ENCODE measurements at regions not wholly inside any gene's neighbourhood (a gene's known extent, or its start where the extent isn't known, plus 50 kb on each side); places are given as distances from the start of the nearest gene placed in this dataset.

- H3K4me2 ChIP-seq (ENCODE audit: low read length) = no peak overlapping the region
- no peaks in the 10 kb centered on the region for H3K27me3 ChIP-seq (ENCODE audit: insufficient read depth, low read depth, low read length)
- no peaks in the 10 kb centered on the region for H3K36me3 ChIP-seq (ENCODE audit: insufficient read depth, low read length)
- no peaks in the 10 kb centered on the region for H3F3A ChIP-seq (ENCODE audit: insufficient read depth, low read length, poor library complexity, severe bottlenecking)
- no peaks in the 10 kb centered on the region for H4K20me1 ChIP-seq (ENCODE audit: insufficient read depth)
- no peaks in the 10 kb centered on the region for H3K9me2 ChIP-seq (ENCODE audit: insufficient read depth, low read length)
- H2AFZ ChIP-seq (ENCODE audit: low read depth, low read length) = no peak overlapping the region
- H3K9ac ChIP-seq (ENCODE audit: low read length) = no peak overlapping the region
- H3K9me3 ChIP-seq (ENCODE audit: low read length) = no peaks in the 10 kb centered on the region
- H3K27ac ChIP-seq (ENCODE audit: low read length) = no peak overlapping the region
- H3K79me2 ChIP-seq (replicated peaks; ENCODE audit: insufficient read depth, low read length) = no peaks in the 10 kb centered on the region
- TF ChIP-seq MXI1 (conservative IDR thresholded peaks at IDR 0.05; ENCODE audit: poor library complexity, severe bottlenecking) (no peak), EZH2 (IDR thresholded peaks at IDR 0.05; ENCODE audit: borderline replicate concordance, insufficient read depth, low read length, poor library complexity, severe bottlenecking) (no peak), SMC3 (conservative IDR thresholded peaks at IDR 0.05; ENCODE audit: poor library complexity) (no peak), REST (IDR thresholded peaks at IDR 0.05; ENCODE audit: borderline replicate concordance) (no peak), RAD21 (conservative IDR thresholded peaks at IDR 0.05) (no peak), EP300 (conservative IDR thresholded peaks at IDR 0.05; ENCODE audit: poor library complexity, severe bottlenecking) (no peak), CTCF (IDR thresholded peaks at IDR 0.05; ENCODE audit: poor library complexity, severe bottlenecking) (no peak)
- no peak overlapping the region for H3K4me3 ChIP-seq (ENCODE audit: low read length)
These were observed 150.9 kb downstream of the SPRY1 start for GRCh38 chr4:123547216-123548165.

- Histone ChIP-seq H2AFZ (ENCODE audit: low read depth, low read length) (no peak overlapping the region), H3K4me3 (ENCODE audit: low read length) (no peak overlapping the region), H3K9me2 (ENCODE audit: insufficient read depth, low read length) (no peaks in the 10 kb centered on the region), H4K20me1 (ENCODE audit: insufficient read depth) (no peaks in the 10 kb centered on the region), H3K4me2 (ENCODE audit: low read length) (no peak overlapping the region), H3K9me3 (ENCODE audit: low read length) (no peaks in the 10 kb centered on the region), H3K27me3 (ENCODE audit: insufficient read depth, low read depth, low read length) (no peaks in the 10 kb centered on the region), H3K36me3 (ENCODE audit: insufficient read depth, low read length) (no peaks in the 10 kb centered on the region), H3F3A (ENCODE audit: insufficient read depth, low read length, poor library complexity, severe bottlenecking) (no peaks in the 10 kb centered on the region), H3K79me2 (replicated peaks; ENCODE audit: insufficient read depth, low read length) (no peaks in the 10 kb centered on the region), H3K9ac (ENCODE audit: low read length) (no peak overlapping the region), H3K27ac (ENCODE audit: low read length) (no peak overlapping the region)
- TF ChIP-seq POLR2AphosphoS5 (IDR thresholded peaks at IDR 0.05) (no peak), EZH2 (IDR thresholded peaks at IDR 0.05; ENCODE audit: borderline replicate concordance, insufficient read depth, low read length, poor library complexity, severe bottlenecking) (no peak), REST (IDR thresholded peaks at IDR 0.05; ENCODE audit: borderline replicate concordance) (no peak), SMC3 (conservative IDR thresholded peaks at IDR 0.05; ENCODE audit: poor library complexity) (no peak), CTCF (IDR thresholded peaks at IDR 0.05; ENCODE audit: poor library complexity, severe bottlenecking) (no peak), EP300 (conservative IDR thresholded peaks at IDR 0.05; ENCODE audit: poor library complexity, severe bottlenecking) (no peak), MXI1 (conservative IDR thresholded peaks at IDR 0.05; ENCODE audit: poor library complexity, severe bottlenecking) (no peak), TAF1 (IDR thresholded peaks at IDR 0.05; ENCODE audit: low read depth) (no peak), RAD21 (conservative IDR thresholded peaks at IDR 0.05) (no peak)
These were observed 156.7 kb downstream of the SPRY1 start for GRCh38 chr4:123553279-123553678.

Measured in neural cell (in vitro differentiated cells).